ENCODE measurements at regions not wholly inside any gene's neighbourhood (a gene's known extent, or its start where the extent isn't known, plus 50 kb on each side); places are given as distances from the start of the nearest gene placed in this dataset.

DNA sequence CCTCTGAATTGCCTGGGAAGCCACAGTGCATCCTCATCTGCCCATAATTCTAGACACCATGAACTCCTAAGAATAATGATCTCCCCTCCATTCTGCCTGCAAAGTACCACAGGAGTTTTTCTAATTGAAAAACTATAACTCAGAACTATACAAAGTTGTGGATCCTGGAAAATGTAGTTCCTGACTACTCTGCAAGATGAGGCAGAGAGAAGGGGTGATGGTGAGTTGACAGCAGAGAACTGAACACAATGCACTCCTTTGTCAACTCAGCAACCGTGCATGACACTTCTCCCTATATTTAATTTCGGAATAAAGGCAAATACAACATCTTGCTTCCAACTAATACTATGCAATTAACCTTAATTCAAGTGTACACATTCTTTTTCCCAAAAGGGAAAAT, 471.1 kb upstream of the FAM98A start:
- H3K4me3 ChIP-seq (ENCODE audit: low read length): no peak overlapping the region
- H3F3A ChIP-seq (ENCODE audit: low read length, unreplicated experiment): no peaks in the 10 kb centered on the region
- H3K27me3 ChIP-seq (ENCODE audit: low read length): 0 out of 2 replicates have a peak, but pooled peaks cover 11% of the 10 kb centered on the region
- H3K9ac ChIP-seq (ENCODE audit: low read length): no peak overlapping the region
- no peak overlapping the region for H3K27ac ChIP-seq (ENCODE audit: low read length)
- H4K20me1 ChIP-seq (ENCODE audit: low read length): no peaks in the 10 kb centered on the region
- H3K4me1 ChIP-seq (ENCODE audit: insufficient read depth, low read length): no peaks in the 10 kb centered on the region
- H3K9me2 ChIP-seq (replicated peaks; ENCODE audit: low read length): no peaks in the 10 kb centered on the region
- no TSS peak for BruUV-seq (replicated peaks)
- no peaks in the 10 kb centered on the region for H3K36me3 ChIP-seq (ENCODE audit: low read depth, low read length)
- ChIA-PET CTCF (no interaction called here), POLR2A (ENCODE audit: unreplicated experiment) (no interaction called here)
- no peak for ATAC-seq
- H3K9me3 ChIP-seq (ENCODE audit: low read length): no peaks in the 10 kb centered on the region
- no peak overlapping the region for H2AFZ ChIP-seq (ENCODE audit: low read length)
- TF ChIP-seq EZH2 (IDR thresholded peaks at IDR 0.05; ENCODE audit: low read length, unreplicated experiment) (no peak), CTCF (conservative IDR thresholded peaks at IDR 0.05; ENCODE audit: low read depth, low read length) (no peak), EZH2phosphoT487 (IDR thresholded peaks at IDR 0.05; ENCODE audit: borderline replicate concordance, low read length) (no peak)
- no peaks in the 10 kb centered on the region for H3K79me2 ChIP-seq (ENCODE audit: low read length)
- H3K4me2 ChIP-seq (ENCODE audit: low read length): no peak overlapping the region
- DNase-seq: no peak
- intact Hi-C loops (cut with micrococcal nuclease): no loop called here

DNA sequence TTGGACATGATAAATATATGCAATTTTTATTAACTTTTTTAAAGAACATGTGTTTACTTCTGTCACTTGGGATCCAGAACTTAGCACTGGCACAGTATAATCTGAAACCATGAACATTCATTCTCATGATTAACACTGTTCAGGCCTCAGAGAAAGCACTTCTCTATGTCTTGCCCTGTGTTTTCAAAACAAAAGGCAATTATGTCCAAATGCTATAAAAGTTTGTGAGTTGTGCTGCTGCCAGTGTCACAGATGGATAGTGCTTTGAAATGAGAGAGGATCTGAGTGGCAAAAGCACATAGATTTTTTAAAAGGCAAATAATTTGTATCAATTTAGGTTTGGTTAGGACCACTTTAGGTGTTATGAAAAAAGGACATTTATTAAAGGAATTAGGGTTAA, 470.5 kb upstream of the FAM98A start:
- H3K79me2 ChIP-seq (ENCODE audit: low read length): no peaks in the 10 kb centered on the region
- intact Hi-C loops (cut with micrococcal nuclease): no loop called here
- no peak for ATAC-seq
- H3K9me3 ChIP-seq (ENCODE audit: low read length): no peaks in the 10 kb centered on the region
- no peaks in the 10 kb centered on the region for H3K36me3 ChIP-seq (ENCODE audit: low read depth, low read length)
- H3K4me1 ChIP-seq (ENCODE audit: insufficient read depth, low read length): no peaks in the 10 kb centered on the region
- H3F3A ChIP-seq (ENCODE audit: low read length, unreplicated experiment): no peaks in the 10 kb centered on the region
- 0 out of 2 replicates have a peak, but pooled peaks cover 7% of the 10 kb centered on the region for H3K27me3 ChIP-seq (ENCODE audit: low read length)
- no peaks in the 10 kb centered on the region for H4K20me1 ChIP-seq (ENCODE audit: low read length)
- no peak overlapping the region for H2AFZ ChIP-seq (ENCODE audit: low read length)
- H3K4me2 ChIP-seq (ENCODE audit: low read length): no peak overlapping the region
- no peak for DNase-seq
- TF ChIP-seq EZH2 (IDR thresholded peaks at IDR 0.05; ENCODE audit: low read length, unreplicated experiment): no peak
- TF ChIP-seq EZH2phosphoT487 (IDR thresholded peaks at IDR 0.05; ENCODE audit: borderline replicate concordance, low read length): no peak
- no peak for TF ChIP-seq CTCF (conservative IDR thresholded peaks at IDR 0.05; ENCODE audit: low read depth, low read length)
- no peaks in the 10 kb centered on the region for H3K9me2 ChIP-seq (replicated peaks; ENCODE audit: low read length)
- POLR2A ChIA-PET (ENCODE audit: unreplicated experiment): no interaction called here
- CTCF ChIA-PET: no interaction called here
- no peak overlapping the region for H3K27ac ChIP-seq (ENCODE audit: low read length)
- no peak overlapping the region for H3K4me3 ChIP-seq (ENCODE audit: low read length)
- no TSS peak for BruUV-seq (replicated peaks)
- no peak overlapping the region for H3K9ac ChIP-seq (ENCODE audit: low read length)

- H3K36me3 ChIP-seq (ENCODE audit: low read depth, low read length): no peaks in the 10 kb centered on the region
- H3K4me3 ChIP-seq (ENCODE audit: low read length): no peak overlapping the region
- no peak overlapping the region for H2AFZ ChIP-seq (ENCODE audit: low read length)
- H3K4me2 ChIP-seq (ENCODE audit: low read length): no peak overlapping the region
- H3K9ac ChIP-seq (ENCODE audit: low read length): no peak overlapping the region
- CTCF ChIA-PET: no interaction called here
- no TSS peak for BruUV-seq (replicated peaks)
- no peak for ATAC-seq
- no peaks in the 10 kb centered on the region for H3K4me1 ChIP-seq (ENCODE audit: insufficient read depth, low read length)
- H3K27ac ChIP-seq (ENCODE audit: low read length): no peak overlapping the region
- H3K9me3 ChIP-seq (ENCODE audit: low read length): no peaks in the 10 kb centered on the region
- no peak for TF ChIP-seq CTCF (conservative IDR thresholded peaks at IDR 0.05; ENCODE audit: low read depth, low read length)
- TF ChIP-seq EZH2phosphoT487 (IDR thresholded peaks at IDR 0.05; ENCODE audit: borderline replicate concordance, low read length): no peak
- no peak for TF ChIP-seq EZH2 (IDR thresholded peaks at IDR 0.05; ENCODE audit: low read length, unreplicated experiment)
- no peak for DNase-seq
- intact Hi-C loops (cut with micrococcal nuclease): no loop called here
- H3K9me2 ChIP-seq (replicated peaks; ENCODE audit: low read length): no peaks in the 10 kb centered on the region
- POLR2A ChIA-PET (ENCODE audit: unreplicated experiment): no interaction called here
- no peaks in the 10 kb centered on the region for H3K79me2 ChIP-seq (ENCODE audit: low read length)
- H3F3A ChIP-seq (ENCODE audit: low read length, unreplicated experiment): no peaks in the 10 kb centered on the region
- H4K20me1 ChIP-seq (ENCODE audit: low read length): no peaks in the 10 kb centered on the region
- peaks cover 33% of the 10 kb centered on the region for H3K27me3 ChIP-seq (ENCODE audit: low read length)
These were observed 451.3 kb upstream of the FAM98A start for GRCh38 chr2:34050413-34050812.
